RPMI8226 (cell line): ENCODE measurements at regions not wholly inside any gene's neighbourhood (a gene's known extent, or its start where the extent isn't known, plus 50 kb on each side); places are given as distances from the start of the nearest gene placed in this dataset.

Experiments
- DNase-seq: peaks from one replicate; pipeline ENCODE4 v3.0.0-alpha.2; 2015

DNA sequence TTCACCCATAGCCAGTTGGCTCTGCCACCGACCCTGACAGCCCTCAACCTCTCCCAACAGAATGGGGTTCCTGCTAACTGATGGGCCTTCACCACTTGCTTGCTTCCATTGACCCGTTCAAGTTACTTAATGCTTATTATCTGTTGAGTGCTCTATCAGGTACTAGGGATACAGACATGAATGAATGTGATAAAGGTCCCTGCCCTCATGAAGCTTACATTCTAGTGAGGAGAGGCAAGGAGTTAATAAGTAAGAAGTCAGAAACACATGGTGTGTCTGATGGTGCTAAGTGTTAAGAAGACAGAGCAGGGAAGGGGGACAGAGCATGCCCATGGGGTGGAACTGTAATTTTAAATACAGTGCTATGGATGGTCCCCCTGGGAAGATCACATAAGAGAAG is 107.5 kb upstream of the JUN start:
- DNase-seq: no peak

- DNase-seq: no peak
These were observed 109.5 kb upstream of the JUN start for GRCh38 chr1:58893257-58893869.

DNA sequence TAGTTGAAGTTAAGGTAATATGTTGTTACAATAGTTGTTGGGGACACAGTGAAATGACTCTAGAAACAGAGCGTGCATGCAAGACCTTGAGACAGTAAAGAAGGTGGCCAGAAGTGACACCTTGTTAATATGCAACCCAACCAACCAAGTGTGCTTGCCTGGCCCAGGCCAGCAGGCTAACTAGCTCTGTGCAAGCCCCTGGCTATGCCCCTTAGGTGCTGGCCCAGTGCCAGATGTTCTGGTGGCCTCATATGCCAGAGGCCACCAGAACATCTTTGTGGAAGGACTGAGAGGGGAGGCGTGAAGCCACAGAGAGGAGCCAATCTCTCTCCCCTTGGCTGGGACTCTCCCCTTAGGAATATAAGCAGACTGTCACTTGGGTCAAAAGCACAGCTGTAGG is 111.2 kb upstream of the JUN start:
- no peak for DNase-seq

- DNase-seq: no peak
These were observed 111.8 kb upstream of the JUN start for GRCh38 chr1:58895559-58896145.

DNA sequence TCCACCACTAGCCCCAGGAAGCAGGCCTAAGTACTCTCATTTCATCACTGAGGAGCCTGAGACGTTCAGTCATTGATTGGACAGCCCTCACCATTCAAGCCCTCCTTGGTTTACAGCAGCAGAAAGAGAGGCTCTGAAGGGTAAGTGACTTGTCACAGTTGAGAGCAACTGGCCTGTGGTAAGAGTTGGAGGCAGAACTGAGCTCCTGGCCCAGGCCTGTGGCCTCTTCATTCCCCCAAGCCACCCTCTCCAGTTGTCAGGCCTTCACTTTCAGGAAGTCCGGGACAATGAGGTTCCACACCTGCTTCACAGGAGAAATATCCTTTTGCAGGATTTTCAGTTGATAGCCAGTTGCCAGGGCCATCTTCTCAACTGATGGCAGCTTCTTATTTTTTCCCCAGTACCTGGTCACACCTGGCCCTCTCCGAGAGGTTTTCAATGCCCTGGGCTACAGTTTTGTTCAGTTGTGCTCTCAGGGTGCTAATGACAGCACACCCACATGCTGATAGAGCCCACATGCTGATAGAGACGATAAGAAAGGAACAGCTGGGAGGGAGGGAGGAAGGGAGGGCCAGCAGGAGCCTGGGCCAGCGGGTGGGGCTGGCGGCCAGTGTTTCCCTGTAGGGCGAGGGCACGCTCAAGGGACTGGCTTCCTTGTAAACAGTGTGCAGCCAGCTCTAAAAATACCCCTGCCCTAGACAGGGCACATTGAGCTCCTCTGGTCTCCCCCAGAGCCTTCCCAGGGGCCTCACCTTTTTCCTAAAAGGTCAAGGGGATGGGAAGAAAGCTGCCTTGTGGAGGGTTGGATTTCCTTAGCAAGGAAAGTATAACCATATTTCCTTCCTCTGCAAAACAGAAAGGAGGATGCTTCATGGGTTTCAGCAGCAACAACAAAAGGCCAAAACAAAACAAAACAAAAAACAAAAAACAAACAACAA is 112.7 kb upstream of the JUN start:
- peak; percentile 25 for DNase-seq

DNA sequence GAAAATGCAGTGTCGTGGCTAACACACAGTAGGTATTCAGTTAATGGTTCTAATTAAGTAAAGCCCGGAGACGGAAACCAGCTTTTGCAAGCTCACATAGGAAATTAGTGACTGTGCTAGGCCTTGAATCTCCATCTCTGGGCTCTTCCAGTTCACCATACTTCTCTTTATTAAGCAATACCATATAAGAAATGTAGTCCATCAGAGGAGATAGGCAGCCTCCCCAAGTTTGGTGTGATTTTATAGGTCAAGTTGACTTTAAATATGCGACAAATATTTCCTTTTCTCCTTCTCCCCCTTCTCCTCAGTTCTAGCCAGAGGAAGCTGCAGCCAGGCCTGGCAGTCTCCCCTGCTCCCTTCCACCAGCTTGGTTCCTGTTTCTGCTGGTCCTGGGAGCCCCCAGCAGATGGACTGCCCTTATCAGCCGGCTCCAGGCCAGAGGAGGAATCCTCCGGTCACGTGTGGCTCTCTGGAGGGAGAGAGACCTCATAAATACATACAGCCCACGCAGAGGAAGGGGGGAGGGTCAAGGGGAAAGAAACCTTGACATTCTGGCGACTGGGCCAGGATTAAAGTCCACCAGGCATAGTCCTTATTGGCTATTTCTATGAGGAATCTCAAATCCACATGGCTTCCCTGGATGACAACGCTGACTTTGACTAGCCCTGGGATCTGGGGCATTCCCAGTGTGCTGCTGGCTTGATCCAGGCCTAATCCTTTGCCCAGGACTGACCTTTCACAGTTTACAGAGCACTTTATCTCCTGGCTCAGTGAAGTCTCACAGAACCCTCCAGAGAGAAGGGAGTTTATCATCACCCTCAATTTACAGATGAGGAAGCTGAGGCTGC is 115.1 kb upstream of the JUN start:
- no peak for DNase-seq

GRCh38 chr1:58899587-58900271 is 115.9 kb upstream of the JUN start:
- no peak for DNase-seq

DNA sequence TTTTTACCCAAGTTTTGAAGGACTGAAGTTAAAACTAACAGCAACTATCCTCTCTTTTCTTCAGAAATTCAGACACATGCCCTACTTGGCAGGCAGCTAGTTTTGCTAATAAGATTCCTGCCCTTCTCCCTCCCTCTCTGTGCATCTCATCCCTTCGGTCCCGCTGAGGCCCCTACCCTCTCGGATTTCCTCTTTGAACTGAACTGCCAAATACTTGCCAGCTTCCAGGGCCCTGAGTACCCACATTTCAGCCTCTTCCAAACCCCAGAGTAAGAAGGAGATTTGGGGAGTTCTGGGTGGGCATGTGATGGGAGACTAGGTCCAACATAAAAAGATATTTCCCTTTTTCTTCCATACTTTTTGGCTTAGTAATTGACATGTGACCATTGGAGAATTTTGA is 116.5 kb upstream of the JUN start:
- no peak for DNase-seq

- DNase-seq: no peak
These were observed 117.2 kb upstream of the JUN start for GRCh38 chr1:58901008-58901407.

DNA sequence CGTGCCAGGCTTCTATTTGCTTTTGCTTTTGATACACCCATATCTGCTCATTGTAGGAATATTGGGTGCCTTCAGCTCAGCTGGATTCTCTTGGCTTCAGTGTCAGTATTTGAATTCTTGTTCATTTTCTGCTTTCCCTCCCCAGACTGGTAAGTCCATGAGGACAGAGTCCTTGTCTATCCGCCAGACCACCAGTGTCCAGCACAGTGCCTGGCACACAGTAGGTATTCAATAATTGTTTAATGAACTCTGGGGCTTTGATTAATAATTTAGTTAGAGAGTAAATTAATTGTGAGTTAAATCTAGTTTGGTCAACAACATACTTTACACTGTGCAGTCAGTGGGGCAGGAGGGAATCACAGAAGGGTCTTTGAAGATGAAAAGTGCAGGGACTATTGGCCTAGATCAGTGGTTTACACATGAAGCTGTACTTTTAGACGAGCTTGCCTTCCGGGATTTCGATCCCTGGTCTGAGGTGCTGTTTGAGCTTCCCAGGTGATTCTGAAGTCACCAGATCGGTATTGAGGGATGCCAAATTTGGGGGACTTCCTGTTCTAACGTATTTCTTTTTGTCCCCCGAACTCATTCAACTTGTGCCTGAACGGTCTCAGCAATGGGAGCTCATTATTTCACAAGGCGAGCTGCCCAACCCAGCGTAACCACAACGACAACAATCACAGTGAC is 119.1 kb upstream of the JUN start:
- DNase-seq: no peak

- DNase-seq: peak; percentile 90
These were observed 119.9 kb upstream of the JUN start for GRCh38 chr1:58903514-58904298.

- DNase-seq: no peak
These were observed 120.7 kb upstream of the JUN start for GRCh38 chr1:58904299-58905125.

DNA sequence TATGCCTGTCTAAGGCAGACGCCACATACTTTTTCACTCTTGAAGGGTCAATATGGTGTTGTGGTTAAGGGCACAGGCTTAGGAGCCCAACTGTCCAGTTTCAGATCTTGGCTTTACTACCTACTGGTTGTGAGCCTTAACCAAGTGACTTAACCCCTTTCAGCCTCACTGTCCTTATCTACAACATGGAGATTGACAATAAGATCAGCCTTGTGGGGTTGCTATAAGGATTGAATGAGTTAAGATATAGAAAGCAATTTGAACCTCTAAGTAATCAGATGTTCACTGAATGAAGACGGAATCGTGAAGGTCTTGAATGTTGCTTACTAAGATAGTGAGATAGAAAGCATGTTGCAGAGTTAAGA is 121.3 kb upstream of the JUN start:
- no peak for DNase-seq

DNA sequence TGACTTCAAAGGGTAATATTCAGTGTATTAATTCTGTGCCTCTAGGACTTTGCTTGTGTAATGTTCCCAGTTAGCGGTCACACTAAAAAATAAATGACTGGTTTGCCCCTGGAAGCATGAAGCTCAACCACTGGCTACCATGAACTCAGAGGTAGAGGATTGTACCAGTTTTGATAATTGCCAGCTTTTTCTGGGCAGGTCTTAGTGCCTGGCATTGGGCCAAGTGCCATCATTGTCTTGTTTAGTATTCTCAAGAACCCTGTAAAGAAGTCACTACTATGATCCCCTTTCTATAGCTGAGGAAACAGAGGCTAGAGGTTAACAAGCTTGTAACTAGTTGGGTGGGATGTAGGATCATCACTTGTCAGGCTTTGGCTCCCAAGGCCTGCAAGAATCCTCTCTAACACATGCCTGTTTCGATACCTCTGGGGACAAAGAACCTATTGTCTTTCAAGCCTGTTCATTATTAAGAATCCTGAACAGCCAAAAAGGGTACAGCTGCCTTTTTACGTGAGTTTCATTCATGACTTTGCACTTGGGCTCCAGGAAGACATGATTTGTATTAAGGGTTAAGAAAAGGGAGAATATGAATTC is 121.9 kb upstream of the JUN start:
- no peak for DNase-seq

GRCh38 chr1:58907398-58907797 is 123.6 kb upstream of the JUN start:
- DNase-seq: no peak

DNA sequence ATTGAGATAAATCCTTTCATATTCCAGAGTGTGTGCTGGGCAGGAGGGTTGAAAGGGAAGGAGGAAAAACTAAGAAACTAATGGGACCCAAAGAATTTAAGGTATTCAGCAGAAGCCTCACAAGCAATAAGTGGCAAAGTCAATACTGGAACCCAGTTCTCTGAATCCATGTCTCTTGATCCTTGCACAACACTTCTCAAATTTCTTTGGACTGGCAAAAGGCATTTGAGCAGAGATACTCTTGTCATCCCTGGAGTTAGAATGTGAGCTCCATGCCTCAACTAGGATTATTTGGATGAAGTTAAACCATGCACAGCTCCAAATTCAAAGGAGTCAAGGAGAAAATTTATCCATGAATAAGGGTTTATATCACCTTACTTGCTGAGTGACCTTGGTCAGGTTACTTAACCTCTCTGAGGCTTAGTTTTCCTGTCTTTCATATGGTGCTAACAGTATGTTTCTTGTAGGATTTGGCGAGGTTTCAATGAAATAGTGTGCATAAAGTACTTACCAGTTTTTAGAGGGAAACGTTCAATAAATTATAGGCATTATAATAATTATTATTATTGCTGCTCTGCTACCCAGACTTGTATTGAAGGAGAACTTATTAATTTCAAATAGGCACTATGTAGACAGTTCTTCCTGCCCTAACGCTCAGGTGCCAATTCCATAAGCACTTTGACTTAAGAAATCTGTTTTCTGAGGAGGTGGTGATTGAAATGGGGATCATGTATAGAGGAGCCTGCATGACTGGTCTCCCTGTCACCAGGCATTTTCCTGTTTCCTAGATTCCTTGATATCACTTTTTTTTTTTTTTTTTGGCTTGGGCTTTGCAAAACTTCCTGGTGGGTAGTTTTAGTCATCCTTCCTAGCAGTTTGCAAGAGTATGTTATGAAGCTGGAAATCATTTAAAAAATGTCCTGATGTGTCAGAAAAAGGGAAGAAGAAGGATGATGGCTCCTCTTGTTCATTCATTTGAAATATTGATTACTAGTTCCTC is 125.0 kb upstream of the JUN start:
- DNase-seq: no peak

DNA sequence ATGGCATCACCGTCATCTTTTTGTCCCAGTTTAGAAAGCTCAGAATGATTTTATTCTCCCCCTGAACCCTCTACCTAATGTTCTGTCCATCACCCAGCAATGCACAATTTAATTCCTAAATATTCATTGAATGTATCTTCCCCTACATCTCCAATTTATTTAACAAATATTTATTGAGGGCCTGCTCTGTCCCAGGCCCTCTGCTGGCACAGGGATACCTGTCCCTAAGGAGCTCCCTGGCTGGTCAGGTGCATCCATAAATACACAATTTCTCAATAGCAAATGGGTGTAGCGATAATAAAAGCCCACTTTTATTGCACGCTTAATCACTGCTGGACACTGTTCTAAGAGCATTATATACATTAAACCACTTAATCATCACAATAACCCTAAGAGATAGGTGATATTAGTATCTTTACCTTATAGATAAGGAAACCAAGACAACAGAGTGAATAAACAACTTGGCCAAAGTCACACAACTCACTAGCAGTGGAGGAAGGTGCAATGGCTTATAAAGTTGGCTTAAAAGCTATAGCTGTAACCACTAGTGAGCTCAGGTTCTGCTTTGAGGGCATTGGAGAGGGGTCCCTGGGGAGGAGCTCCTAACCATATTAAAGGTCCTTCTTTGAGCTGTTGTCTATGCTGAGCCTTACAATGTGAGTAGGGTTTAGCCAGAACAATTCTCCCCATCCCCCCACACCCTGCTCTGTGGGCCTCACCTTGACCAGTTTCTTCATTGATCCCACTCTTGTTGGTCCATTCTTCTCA is 126.3 kb upstream of the JUN start:
- DNase-seq: no peak
